ENCODE measurements at regions not wholly inside any gene's neighbourhood (a gene's known extent, or its start where the extent isn't known, plus 50 kb on each side); places are given as distances from the start of the nearest gene placed in this dataset.
"Not testable (repeated sequence)": the region's sequence is repeated elsewhere in the genome, so short reads cannot be mapped to it uniquely, and the experiment has no call there.

DNA sequence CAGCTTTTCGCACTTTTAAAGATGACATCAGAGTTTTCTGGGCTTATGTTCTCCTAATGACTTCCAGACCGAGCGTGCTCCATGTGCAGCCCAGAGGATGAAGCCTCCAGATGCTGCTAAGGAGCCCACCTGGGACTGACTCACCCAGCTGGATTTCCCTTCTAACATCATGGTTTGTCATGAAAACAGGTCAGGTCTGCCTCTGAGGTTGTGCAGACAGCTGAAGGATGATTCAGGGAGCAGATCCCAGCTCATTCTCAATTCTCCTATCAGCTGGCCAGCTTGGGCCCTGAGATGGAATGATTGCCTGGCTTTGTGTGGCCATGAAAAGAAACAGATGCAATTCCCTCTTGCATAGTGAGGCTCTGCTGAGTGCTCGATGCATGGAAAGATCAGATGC is 123.9 kb upstream of the DUSP10 start:
- H3K4me1 ChIP-seq: no peaks in the 10 kb centered on the region
- no peak overlapping the region for H3K4me3 ChIP-seq (ENCODE audit: low read depth, low read length)
- H3K4me2 ChIP-seq (ENCODE audit: low read length): no peak overlapping the region
- H3K27ac ChIP-seq: no peak overlapping the region
- H3K79me2 ChIP-seq: no peaks in the 10 kb centered on the region
- no peak overlapping the region for H2AFZ ChIP-seq
- H3K27me3 ChIP-seq (ENCODE audit: control insufficient read depth, insufficient read depth, low read length): no peaks in the 10 kb centered on the region
- TF ChIP-seq, protein P1, sequence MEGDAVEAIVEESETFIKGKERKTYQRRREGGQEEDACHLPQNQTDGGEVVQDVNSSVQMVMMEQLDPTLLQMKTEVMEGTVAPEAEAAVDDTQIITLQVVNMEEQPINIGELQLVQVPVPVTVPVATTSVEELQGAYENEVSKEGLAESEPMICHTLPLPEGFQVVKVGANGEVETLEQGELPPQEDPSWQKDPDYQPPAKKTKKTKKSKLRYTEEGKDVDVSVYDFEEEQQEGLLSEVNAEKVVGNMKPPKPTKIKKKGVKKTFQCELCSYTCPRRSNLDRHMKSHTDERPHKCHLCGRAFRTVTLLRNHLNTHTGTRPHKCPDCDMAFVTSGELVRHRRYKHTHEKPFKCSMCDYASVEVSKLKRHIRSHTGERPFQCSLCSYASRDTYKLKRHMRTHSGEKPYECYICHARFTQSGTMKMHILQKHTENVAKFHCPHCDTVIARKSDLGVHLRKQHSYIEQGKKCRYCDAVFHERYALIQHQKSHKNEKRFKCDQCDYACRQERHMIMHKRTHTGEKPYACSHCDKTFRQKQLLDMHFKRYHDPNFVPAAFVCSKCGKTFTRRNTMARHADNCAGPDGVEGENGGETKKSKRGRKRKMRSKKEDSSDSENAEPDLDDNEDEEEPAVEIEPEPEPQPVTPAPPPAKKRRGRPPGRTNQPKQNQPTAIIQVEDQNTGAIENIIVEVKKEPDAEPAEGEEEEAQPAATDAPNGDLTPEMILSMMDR (IDR thresholded peaks at IDR 0.05): no peak
- H3K9ac ChIP-seq: no peak overlapping the region
- no peaks in the 10 kb centered on the region for H3K36me3 ChIP-seq (ENCODE audit: control insufficient read depth, insufficient read depth, low read length)
- H3K9me3 ChIP-seq (ENCODE audit: control insufficient read depth, low read length): no peaks in the 10 kb centered on the region

DNA sequence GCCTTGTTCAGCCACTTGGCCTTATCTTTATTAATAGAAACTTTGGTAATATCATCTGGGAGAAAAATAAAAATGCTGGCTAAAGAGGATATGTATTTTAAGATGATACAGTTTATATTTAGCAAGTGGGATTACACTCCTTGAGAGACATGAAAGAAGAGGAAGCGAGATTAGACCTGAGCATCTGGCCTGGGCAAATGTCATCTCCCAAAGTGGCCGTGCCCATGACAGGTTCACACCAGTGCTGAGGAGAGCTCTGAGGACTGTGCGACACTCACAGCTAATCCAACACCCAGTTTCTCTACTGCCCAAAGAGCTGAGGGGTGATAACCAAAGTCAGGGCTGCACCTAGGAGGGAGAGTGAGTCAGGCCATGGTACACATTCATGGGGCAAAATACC is 121.7 kb upstream of the DUSP10 start:
- TF ChIP-seq, protein P1 (IDR thresholded peaks at IDR 0.05): no peak
- Histone ChIP-seq H3K36me3 (ENCODE audit: control insufficient read depth, insufficient read depth, low read length) (no peaks in the 10 kb centered on the region), H3K4me3 (ENCODE audit: low read depth, low read length) (no peak overlapping the region), H3K9ac (no peak overlapping the region), H3K9me3 (ENCODE audit: control insufficient read depth, low read length) (no peaks in the 10 kb centered on the region), H2AFZ (no peak overlapping the region), H3K4me1 (no peaks in the 10 kb centered on the region), H3K27ac (no peak overlapping the region), H3K27me3 (ENCODE audit: control insufficient read depth, insufficient read depth, low read length) (no peaks in the 10 kb centered on the region), H3K4me2 (ENCODE audit: low read length) (no peak overlapping the region), H3K79me2 (no peaks in the 10 kb centered on the region)

DNA sequence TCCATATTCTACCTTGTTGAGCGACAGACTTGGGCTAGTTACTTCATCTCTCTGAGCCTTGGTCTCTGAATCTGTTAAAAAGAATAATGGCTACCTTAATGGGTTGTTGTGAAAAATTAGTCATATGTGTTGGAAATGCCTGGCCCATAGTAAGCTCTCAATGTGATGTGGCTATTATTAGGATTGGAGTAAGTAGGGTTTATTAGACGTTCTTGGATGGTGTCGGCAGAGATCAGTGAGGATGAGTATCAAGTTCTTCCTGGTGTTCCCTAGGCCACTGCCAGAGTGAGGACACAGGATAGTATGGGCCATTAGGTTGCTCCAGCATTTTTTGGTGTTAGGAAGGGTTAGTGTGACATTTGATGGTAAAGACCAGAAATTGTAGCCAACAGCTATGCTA is 121.1 kb upstream of the DUSP10 start:
- no peaks in the 10 kb centered on the region for H3K9me3 ChIP-seq (ENCODE audit: control insufficient read depth, low read length)
- no peak overlapping the region for H3K27ac ChIP-seq
- H3K27me3 ChIP-seq (ENCODE audit: control insufficient read depth, insufficient read depth, low read length): no peaks in the 10 kb centered on the region
- H3K4me1 ChIP-seq: no peaks in the 10 kb centered on the region
- TF ChIP-seq, protein P1 (IDR thresholded peaks at IDR 0.05): no peak
- no peak overlapping the region for H2AFZ ChIP-seq
- H3K79me2 ChIP-seq: no peaks in the 10 kb centered on the region
- H3K4me3 ChIP-seq (ENCODE audit: low read depth, low read length): no peak overlapping the region
- no peak overlapping the region for H3K9ac ChIP-seq
- H3K36me3 ChIP-seq (ENCODE audit: control insufficient read depth, insufficient read depth, low read length): no peaks in the 10 kb centered on the region
- no peak overlapping the region for H3K4me2 ChIP-seq (ENCODE audit: low read length)

DNA sequence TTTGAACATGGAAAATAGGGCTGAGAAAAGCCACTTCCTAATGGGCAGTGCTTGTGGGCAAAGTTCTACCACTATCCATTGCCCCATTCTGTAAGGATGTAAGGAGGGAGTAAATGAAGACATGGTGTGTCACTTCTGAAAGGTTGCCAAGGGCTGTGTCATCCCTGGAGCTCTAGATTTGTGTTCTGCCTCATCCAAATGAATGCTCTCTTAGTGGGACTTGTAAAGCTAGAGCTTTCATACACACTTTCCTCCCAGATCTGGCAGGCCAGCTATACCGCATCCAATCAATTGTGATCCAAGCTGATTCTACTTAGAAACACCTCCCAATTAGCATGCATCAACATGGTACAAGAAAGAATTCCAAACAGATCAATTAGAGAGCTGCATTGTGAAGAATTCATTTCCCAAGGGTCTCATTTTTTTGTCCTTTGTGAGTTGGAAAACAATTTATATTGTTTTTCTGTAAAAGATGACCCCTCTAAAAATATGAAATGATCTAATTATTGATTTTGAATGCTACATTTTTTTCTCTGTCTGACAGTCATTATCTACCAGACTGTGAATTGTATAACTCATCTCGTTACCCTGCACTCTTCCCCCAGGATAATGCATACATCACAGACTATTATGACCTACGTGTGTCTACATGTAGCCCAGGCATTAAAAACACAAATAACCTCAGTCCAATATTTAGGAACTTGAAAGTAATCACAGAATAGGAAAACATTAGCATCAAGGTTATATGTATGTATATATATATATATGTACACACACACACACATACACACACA is 117.1 kb upstream of the DUSP10 start:
- Histone ChIP-seq H3K79me2 (no peaks in the 10 kb centered on the region), H2AFZ (no peak overlapping the region), H3K36me3 (ENCODE audit: control insufficient read depth, insufficient read depth, low read length) (no peaks in the 10 kb centered on the region), H3K27me3 (ENCODE audit: control insufficient read depth, insufficient read depth, low read length) (no peaks in the 10 kb centered on the region), H3K9me3 (ENCODE audit: control insufficient read depth, low read length) (no peaks in the 10 kb centered on the region), H3K4me2 (ENCODE audit: low read length) (no peak overlapping the region), H3K9ac (no peak overlapping the region), H3K27ac (no peak overlapping the region), H3K4me3 (ENCODE audit: low read depth, low read length) (no peak overlapping the region), H3K4me1 (no peaks in the 10 kb centered on the region)
- TF ChIP-seq, protein P1 (IDR thresholded peaks at IDR 0.05): no peak

DNA sequence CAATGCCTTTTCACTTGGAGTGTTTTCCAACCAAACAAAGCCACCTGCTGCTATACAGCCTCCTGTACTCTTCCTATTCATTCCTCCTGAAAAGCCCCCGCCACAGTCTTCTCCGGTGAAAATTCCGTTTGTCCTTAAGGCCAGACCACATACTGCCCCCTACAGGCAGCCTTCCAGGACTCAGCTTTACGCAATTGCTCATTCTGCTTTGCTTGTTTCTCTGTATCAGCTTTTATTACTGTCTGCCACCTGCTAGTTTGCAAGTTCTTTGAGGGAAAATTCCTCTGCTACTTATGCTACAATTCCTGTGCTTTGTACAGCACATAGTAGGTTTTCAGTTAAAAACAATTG is 115.2 kb upstream of the DUSP10 start:
- not testable (repeated sequence) for H3K36me3 ChIP-seq (ENCODE audit: control insufficient read depth, insufficient read depth, low read length); H3K27me3 ChIP-seq (ENCODE audit: control insufficient read depth, insufficient read depth, low read length); H3K79me2 ChIP-seq; H3K4me1 ChIP-seq; H3K9ac ChIP-seq; H3K27ac ChIP-seq; H3K4me3 ChIP-seq (ENCODE audit: low read depth, low read length); H3K9me3 ChIP-seq (ENCODE audit: control insufficient read depth, low read length); H2AFZ ChIP-seq; H3K4me2 ChIP-seq (ENCODE audit: low read length)
